8988T (cell line): ENCODE measurements at regions not wholly inside any gene's neighbourhood (a gene's known extent, or its start where the extent isn't known, plus 50 kb on each side); places are given as distances from the start of the nearest gene placed in this dataset.
"Not testable (repeated sequence)": the region's sequence is repeated elsewhere in the genome, so short reads cannot be mapped to it uniquely, and the experiment has no call there.

ENCODE experiments used
- DNase-seq: peaks from one replicate; pipeline ENCODE4 v3.0.0; 2011

- DNase-seq, result no peak
Measured at GRCh38 chr10:60613434-60613833, 164.8 kb upstream of the CDK1 start.

- DNase-seq, result peak; percentile 21
Measured at GRCh38 chr10:60611291-60611747, 167.0 kb upstream of the CDK1 start.

- DNase-seq, result no peak
Measured at GRCh38 chr10:60607372-60607771, 170.9 kb upstream of the CDK1 start.

- DNase-seq, result no peak
Measured at GRCh38 chr10:60606343-60607080, 171.8 kb upstream of the CDK1 start.

- no peak for DNase-seq
Measured at GRCh38 chr10:60605476-60605875, 172.8 kb upstream of the CDK1 start.

- no peak for DNase-seq
Measured at GRCh38 chr10:60604342-60604741, 173.9 kb upstream of the CDK1 start.

GRCh38 chr10:60597513-60597912, 180.8 kb upstream of the CDK1 start:
- DNase-seq, result no peak

GRCh38 chr10:60595852-60596251, 182.4 kb upstream of the CDK1 start:
- DNase-seq, result no peak

- no peak for DNase-seq
Measured at GRCh38 chr10:60594476-60595051, 183.7 kb upstream of the CDK1 start.

GRCh38 chr10:60591119-60591518, 187.2 kb upstream of the CDK1 start:
- no peak for DNase-seq

- DNase-seq, result no peak
Measured at GRCh38 chr10:60589376-60589775, 188.9 kb upstream of the CDK1 start.

GRCh38 chr10:60581782-60582181, 192.1 kb upstream of the ANK3 start:
- DNase-seq, result not testable (repeated sequence)

- no peak for DNase-seq
Measured at GRCh38 chr10:60578217-60578616, 188.5 kb upstream of the ANK3 start.

- no peak for DNase-seq
Measured at GRCh38 chr10:60576130-60577069, 186.7 kb upstream of the ANK3 start.

- DNase-seq, result no peak
Measured at GRCh38 chr10:60575105-60575504, 185.4 kb upstream of the ANK3 start.

- no peak for DNase-seq
Measured at GRCh38 chr10:60574388-60574787, 184.7 kb upstream of the ANK3 start.

- DNase-seq, result no peak
Measured at GRCh38 chr10:60573336-60573735, 183.7 kb upstream of the ANK3 start.

GRCh38 chr10:60572511-60573194, 183.0 kb upstream of the ANK3 start:
- no peak for DNase-seq

GRCh38 chr10:60570896-60571295, 181.2 kb upstream of the ANK3 start:
- DNase-seq, result no peak

GRCh38 chr10:60570272-60570865, 180.7 kb upstream of the ANK3 start:
- no peak for DNase-seq

- no peak for DNase-seq
Measured at GRCh38 chr10:60569681-60570080, 180.0 kb upstream of the ANK3 start.

- DNase-seq, result no peak
Measured at GRCh38 chr10:60566096-60566495, 176.4 kb upstream of the ANK3 start.

GRCh38 chr10:60565492-60565891, 175.8 kb upstream of the ANK3 start:
- DNase-seq, result no peak
